GM12878 (cell line): ENCODE measurements at regions not wholly inside any gene's neighbourhood (a gene's known extent, or its start where the extent isn't known, plus 50 kb on each side); places are given as distances from the start of the nearest gene placed in this dataset.

Experiments used
- ATAC-seq: fragments of 200-7000 bp; cut with Tn5 transposase; 3 replicates; pipeline ENCODE4 v1.9.1; 2020; ENCODE audit warnings: mild to moderate bottlenecking, moderate library complexity
- BruUV-seq: library from RNA; stranded (reverse); fragments of 400-500 nt; replicated peaks from 2 replicates; lab custom pipeline; 2021; lab: Mats Ljungman, UMichigan
- CTCF ChIA-PET: fragments of 300-600 bp; sonication (Branson Sonifier 250); formaldehyde crosslinking; extraction: SDS; loops from one replicate; lab custom pipeline; 2021; ENCODE audit warnings: inconsistent platforms; lab: Yijun Ruan, JAX
- POLR2A ChIA-PET: fragments of 350-600 bp; formaldehyde crosslinking; extraction: SDS; loops from one replicate; lab custom pipeline; 2021; ENCODE audit warnings: inconsistent platforms; lab: Charles Lee
- RAD21 ChIA-PET: fragments of 300-600 bp; sonication (Branson Sonifier 250); formaldehyde crosslinking; loops from one replicate; lab custom pipeline; 2023; ENCODE audit warnings: antibody characterized with exemption; ENCODE audit not compliant: unreplicated experiment; lab: Charles Lee
- SMC1A ChIA-PET: fragments of 300-600 bp; sonication (Branson Sonifier 250); formaldehyde crosslinking; loops from one replicate; lab custom pipeline; 2023; ENCODE audit not compliant: unreplicated experiment, uncharacterized antibody; lab: Charles Lee
- DNase-seq: peaks from one replicate; pipeline ENCODE4 v3.0.0-alpha.2; 2011; ENCODE audit warnings: low read depth, low spot score
- FAIRE-seq: peaks from 3 replicates; lab custom pipeline; 2011; peaks lifted over from hg19 to GRCh38; lab: Jason Lieb, UNC
- H2AFZ ChIP-seq: 2 replicates; pipeline ENCODE4 v1.6.0; 2011; ENCODE audit warnings: low read depth, low read length, control low read depth; ENCODE audit not compliant: control insufficient read depth
- H3K27ac ChIP-seq: 2 replicates; pipeline ENCODE4 v1.5.1; 2011; ENCODE audit warnings: control low read depth; ENCODE audit not compliant: control insufficient read depth, insufficient read depth
- H3K27me3 ChIP-seq, 2 experiments: replicated peaks in 1 of 2; 2 replicates each; pipeline versions ENCODE4 v1.6.0 to v1.6.1; 2011; ENCODE audit warnings: low read length in 1 of 2; ENCODE audit not compliant: control insufficient read depth in 2 of 2, insufficient read depth in 2 of 2
- H3K36me3 ChIP-seq, 2 experiments: 2 replicates each; pipeline ENCODE4 v1.5.1; 2011; ENCODE audit warnings: low read length in 1 of 2; ENCODE audit not compliant: control insufficient read depth in 2 of 2, insufficient read depth in 2 of 2
- H3K4me1 ChIP-seq: 2 replicates; pipeline ENCODE4 v1.6.1; 2011; ENCODE audit warnings: mild to moderate bottlenecking, low read length, moderate library complexity, mixed read lengths; ENCODE audit not compliant: control insufficient read depth, insufficient read depth
- H3K4me2 ChIP-seq: 2 replicates; pipeline ENCODE4 v1.6.0; 2011; ENCODE audit warnings: control low read depth; ENCODE audit not compliant: control insufficient read depth, insufficient read depth
- H3K4me3 ChIP-seq: fragments of 200-600 bp; sonication (generic); 2 replicates; pipeline ENCODE4 v1.5.1; 2016
- H3K79me2 ChIP-seq: 2 replicates; pipeline ENCODE4 v1.6.0; 2011; ENCODE audit warnings: low read length; ENCODE audit not compliant: control insufficient read depth, insufficient read depth
- H3K9ac ChIP-seq: 2 replicates; pipeline ENCODE4 v1.8.0; 2011; ENCODE audit warnings: low read length, control low read depth, mixed read lengths; ENCODE audit not compliant: control insufficient read depth, insufficient read depth
- H3K9me3 ChIP-seq: replicated peaks from 3 replicates; pipeline ENCODE4 v1.5.1; 2011; ENCODE audit warnings: mild to moderate bottlenecking, low read length; ENCODE audit not compliant: control insufficient read depth, insufficient read depth
- H4K20me1 ChIP-seq: 2 replicates; pipeline ENCODE4 v1.6.0; 2011; ENCODE audit not compliant: control insufficient read depth, insufficient read depth
- BMI1 ChIP-seq: fragments of 450-650 bp; IDR thresholded peaks from 2 replicates; pipeline ENCODE4 v1.6.1; 2016; ENCODE audit warnings: mild to moderate bottlenecking, moderate library complexity, borderline replicate concordance
- CBFB ChIP-seq: IDR thresholded peaks from 2 replicates; pipeline ENCODE4 v1.6.1; 2016; ENCODE audit warnings: antibody characterized with exemption, low read depth
- ESRRA ChIP-seq: IDR thresholded peaks from 2 replicates; pipeline ENCODE4 v1.6.1; 2012; ENCODE audit warnings: mild to moderate bottlenecking, low read length, improper control_type of control experiment
- GABPA ChIP-seq: IDR thresholded peaks from 2 replicates; pipeline ENCODE4 v1.6.1; 2014; ENCODE audit warnings: antibody characterized with exemption, low read depth, mild to moderate bottlenecking, inconsistent platforms
- MYC ChIP-seq: IDR thresholded peaks from 2 replicates; pipeline ENCODE4 v1.6.1; 2011; ENCODE audit warnings: mild to moderate bottlenecking, low read length, moderate library complexity, inconsistent platforms; ENCODE audit not compliant: insufficient read depth, insufficient replicate concordance, insufficient read length, severe bottlenecking
- NBN ChIP-seq: fragments of 450-650 bp; IDR thresholded peaks from 2 replicates; pipeline ENCODE4 v1.6.1; 2016
- NFXL1 ChIP-seq: fragments of 450-650 bp; IDR thresholded peaks from 2 replicates; pipeline ENCODE4 v1.6.1; 2017; ENCODE audit warnings: antibody characterized with exemption, mild to moderate bottlenecking, borderline replicate concordance
- RAD21 ChIP-seq: IDR thresholded peaks from 2 replicates; pipeline ENCODE4 v1.6.1; 2011; ENCODE audit warnings: mild to moderate bottlenecking, low read depth, low read length, moderate library complexity; ENCODE audit not compliant: insufficient read depth
- RELA ChIP-seq: fragments of 450-650 bp; IDR thresholded peaks from 2 replicates; pipeline ENCODE4 v1.8.0; 2014; ENCODE audit warnings: borderline replicate concordance; ENCODE audit not compliant: partially characterized antibody
- SP1 ChIP-seq: IDR thresholded peaks from one replicate; pipeline ENCODE4 v1.6.1; 2011; ENCODE audit warnings: low read depth, low read length
- YY1 ChIP-seq: IDR thresholded peaks from 2 replicates; pipeline ENCODE4 v1.6.1; 2011; ENCODE audit warnings: low read depth, mild to moderate bottlenecking, low read length
- WGBS: methylation state at CpG from one replicate; pipeline ENCODE4 v1.1.6; 2016; ENCODE audit warnings: low lambda C conversion rate; ENCODE audit not compliant: insufficient replicate concordance, insufficient coverage; ENCODE audit errors: missing lambda C conversion rate; 5-methylcytosine and 5-hydroxymethylcytosine counted together
- in situ Hi-C: fragments of 300-500 bp; cut with MboI; formaldehyde crosslinking; loops from 9 replicates; pipeline ENCODE4 v1.14.3; 2018; ENCODE audit warnings: mixed read lengths
- intact Hi-C: fragments of 100-400 bp; cut with micrococcal nuclease; formaldehyde crosslinking; loops from one replicate; pipeline ENCODE4 v1.14.2; 2022; ENCODE audit not compliant: unreplicated experiment
- TF ChIP-seq, protein P1 (sequence below): fragments of 450-650 bp; IDR thresholded peaks from 2 replicates; pipeline ENCODE4 v1.6.1; 2017; ENCODE audit warnings: mild to moderate bottlenecking, moderate library complexity
- TF ChIP-seq, protein P2 (sequence below): fragments of 450-650 bp; IDR thresholded peaks from 2 replicates; pipeline ENCODE4 v1.6.1; 2016; ENCODE audit warnings: mild to moderate bottlenecking
- TF ChIP-seq, protein P3 (sequence below): IDR thresholded peaks from 2 replicates; pipeline ENCODE4 v1.6.1; 2012; ENCODE audit warnings: low read length, inconsistent platforms

DNA sequence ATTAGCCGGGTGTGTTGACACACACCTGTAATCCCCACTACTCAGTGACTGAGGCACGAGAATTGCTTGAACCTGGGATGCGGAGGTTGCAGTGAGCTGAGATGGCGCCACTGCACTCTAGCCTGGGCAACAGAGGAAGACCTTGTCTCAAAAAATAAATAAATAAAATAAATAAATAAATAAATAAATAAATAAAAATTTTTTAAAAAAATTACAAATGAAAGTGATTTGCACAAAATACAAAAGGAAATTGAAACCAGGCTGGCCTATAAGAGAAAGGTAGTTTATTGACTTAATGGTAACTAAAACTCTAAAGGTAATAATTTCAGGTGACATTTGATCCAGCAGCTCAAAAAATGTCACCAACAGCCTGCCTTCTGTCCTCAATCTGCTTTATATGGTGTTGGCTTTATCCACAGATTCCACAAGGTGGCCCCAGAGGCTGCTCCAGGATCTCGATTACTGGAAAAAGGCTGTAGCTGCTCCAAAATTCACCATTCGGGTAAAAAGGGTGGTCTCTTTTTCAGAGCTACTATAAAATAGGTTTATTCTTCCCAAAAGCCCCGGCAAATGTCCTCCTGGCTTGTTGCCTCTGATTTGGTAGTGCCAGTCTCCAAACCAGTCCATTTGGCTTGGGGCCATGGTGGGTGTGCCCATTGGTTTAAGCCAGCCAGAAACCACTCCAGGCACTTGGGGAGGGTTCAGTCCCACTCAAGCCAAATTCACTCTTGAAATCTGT lies 61.4 kb upstream of the TRIM2 start:
- no TSS peak for BruUV-seq
- Histone ChIP-seq H4K20me1 (no peaks in the 10 kb centered on the region), H2AFZ (no peak overlapping the region), H3K4me3 (no peak overlapping the region), H3K79me2 (no peaks in the 10 kb centered on the region), H3K9me3 (no peaks in the 10 kb centered on the region), H3K27ac (no peak overlapping the region), H3K36me3 (no peaks in the 10 kb centered on the region), H3K4me1 (no peaks in the 10 kb centered on the region), H3K27me3 (peaks cover 2 to 4% of the 10 kb centered on the region in 2 experiments; a peak in 2 of 4 replicates), H3K9ac (no peak overlapping the region), H3K4me2 (no peak overlapping the region)
- RAD21 ChIA-PET = interaction anchor here (0.8 to 1.7 kb wide), 7 partner anchors 8 to 607 kb away, joined by 3 to 10 read pairs (median 5); no protein-coding TSS in a partner anchor
- ATAC-seq (peak; percentile 74), DNase-seq (no peak), FAIRE-seq (no peak)
- intact Hi-C loops (loop anchor here (1.0 to 2.0 kb wide), 2 partner anchors 175 to 506 kb away; no protein-coding TSS in a partner anchor), in situ Hi-C loops (loop anchor here (10.0 kb wide), 1 partner anchor 502 kb away; no protein-coding TSS in a partner anchor)
- WGBS = 37% methylated on average over 7 of the region's 7 CpGs
- SMC1A ChIA-PET = interaction anchor here (0.6 to 1.3 kb wide), 15 partner anchors 14 to 608 kb away, joined by 3 to 7 read pairs (median 3); no protein-coding TSS in a partner anchor
- POLR2A ChIA-PET = interaction anchor here (0.6 kb wide), 1 partner anchor 498 kb away, joined by 3 read pairs; no protein-coding TSS in a partner anchor
- CTCF ChIA-PET = interaction anchor here (0.7 to 1.8 kb wide), 18 partner anchors 8 to 608 kb away, joined by 3 to 14 read pairs (median 4); no protein-coding TSS in a partner anchor
- TF ChIP-seq, protein P1, sequence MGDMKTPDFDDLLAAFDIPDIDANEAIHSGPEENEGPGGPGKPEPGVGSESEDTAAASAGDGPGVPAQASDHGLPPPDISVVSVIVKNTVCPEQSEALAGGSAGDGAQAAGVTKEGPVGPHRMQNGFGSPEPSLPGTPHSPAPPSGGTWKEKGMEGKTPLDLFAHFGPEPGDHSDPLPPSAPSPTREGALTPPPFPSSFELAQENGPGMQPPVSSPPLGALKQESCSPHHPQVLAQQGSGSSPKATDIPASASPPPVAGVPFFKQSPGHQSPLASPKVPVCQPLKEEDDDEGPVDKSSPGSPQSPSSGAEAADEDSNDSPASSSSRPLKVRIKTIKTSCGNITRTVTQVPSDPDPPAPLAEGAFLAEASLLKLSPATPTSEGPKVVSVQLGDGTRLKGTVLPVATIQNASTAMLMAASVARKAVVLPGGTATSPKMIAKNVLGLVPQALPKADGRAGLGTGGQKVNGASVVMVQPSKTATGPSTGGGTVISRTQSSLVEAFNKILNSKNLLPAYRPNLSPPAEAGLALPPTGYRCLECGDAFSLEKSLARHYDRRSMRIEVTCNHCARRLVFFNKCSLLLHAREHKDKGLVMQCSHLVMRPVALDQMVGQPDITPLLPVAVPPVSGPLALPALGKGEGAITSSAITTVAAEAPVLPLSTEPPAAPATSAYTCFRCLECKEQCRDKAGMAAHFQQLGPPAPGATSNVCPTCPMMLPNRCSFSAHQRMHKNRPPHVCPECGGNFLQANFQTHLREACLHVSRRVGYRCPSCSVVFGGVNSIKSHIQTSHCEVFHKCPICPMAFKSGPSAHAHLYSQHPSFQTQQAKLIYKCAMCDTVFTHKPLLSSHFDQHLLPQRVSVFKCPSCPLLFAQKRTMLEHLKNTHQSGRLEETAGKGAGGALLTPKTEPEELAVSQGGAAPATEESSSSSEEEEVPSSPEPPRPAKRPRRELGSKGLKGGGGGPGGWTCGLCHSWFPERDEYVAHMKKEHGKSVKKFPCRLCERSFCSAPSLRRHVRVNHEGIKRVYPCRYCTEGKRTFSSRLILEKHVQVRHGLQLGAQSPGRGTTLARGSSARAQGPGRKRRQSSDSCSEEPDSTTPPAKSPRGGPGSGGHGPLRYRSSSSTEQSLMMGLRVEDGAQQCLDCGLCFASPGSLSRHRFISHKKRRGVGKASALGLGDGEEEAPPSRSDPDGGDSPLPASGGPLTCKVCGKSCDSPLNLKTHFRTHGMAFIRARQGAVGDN = no peak
- TF ChIP-seq, protein P2, sequence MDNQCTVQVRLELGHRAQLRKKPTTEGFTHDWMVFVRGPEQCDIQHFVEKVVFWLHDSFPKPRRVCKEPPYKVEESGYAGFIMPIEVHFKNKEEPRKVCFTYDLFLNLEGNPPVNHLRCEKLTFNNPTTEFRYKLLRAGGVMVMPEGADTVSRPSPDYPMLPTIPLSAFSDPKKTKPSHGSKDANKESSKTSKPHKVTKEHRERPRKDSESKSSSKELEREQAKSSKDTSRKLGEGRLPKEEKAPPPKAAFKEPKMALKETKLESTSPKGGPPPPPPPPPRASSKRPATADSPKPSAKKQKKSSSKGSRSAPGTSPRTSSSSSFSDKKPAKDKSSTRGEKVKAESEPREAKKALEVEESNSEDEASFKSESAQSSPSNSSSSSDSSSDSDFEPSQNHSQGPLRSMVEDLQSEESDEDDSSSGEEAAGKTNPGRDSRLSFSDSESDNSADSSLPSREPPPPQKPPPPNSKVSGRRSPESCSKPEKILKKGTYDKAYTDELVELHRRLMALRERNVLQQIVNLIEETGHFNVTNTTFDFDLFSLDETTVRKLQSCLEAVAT = no peak
- TF ChIP-seq NFXL1 (no peak), BMI1 (no peak), RELA (no peak), RAD21 (peak; percentile 81), CBFB (no peak), MYC (no peak), YY1 (0 out of 2 replicates have a peak, but pooled peaks have one; percentile 20), SP1 (no peak), ESRRA (no peak), NBN (no peak), GABPA (no peak)
- TF ChIP-seq, protein P3, sequence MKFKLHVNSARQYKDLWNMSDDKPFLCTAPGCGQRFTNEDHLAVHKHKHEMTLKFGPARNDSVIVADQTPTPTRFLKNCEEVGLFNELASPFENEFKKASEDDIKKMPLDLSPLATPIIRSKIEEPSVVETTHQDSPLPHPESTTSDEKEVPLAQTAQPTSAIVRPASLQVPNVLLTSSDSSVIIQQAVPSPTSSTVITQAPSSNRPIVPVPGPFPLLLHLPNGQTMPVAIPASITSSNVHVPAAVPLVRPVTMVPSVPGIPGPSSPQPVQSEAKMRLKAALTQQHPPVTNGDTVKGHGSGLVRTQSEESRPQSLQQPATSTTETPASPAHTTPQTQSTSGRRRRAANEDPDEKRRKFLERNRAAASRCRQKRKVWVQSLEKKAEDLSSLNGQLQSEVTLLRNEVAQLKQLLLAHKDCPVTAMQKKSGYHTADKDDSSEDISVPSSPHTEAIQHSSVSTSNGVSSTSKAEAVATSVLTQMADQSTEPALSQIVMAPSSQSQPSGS = no peak
